ENCODE measurements at regions not wholly inside any gene's neighbourhood (a gene's known extent, or its start where the extent isn't known, plus 50 kb on each side); places are given as distances from the start of the nearest gene placed in this dataset.

GRCh38 chr13:111980146-111980929, 86.6 kb upstream of the SOX1 start:
- TF ChIP-seq, protein P1, sequence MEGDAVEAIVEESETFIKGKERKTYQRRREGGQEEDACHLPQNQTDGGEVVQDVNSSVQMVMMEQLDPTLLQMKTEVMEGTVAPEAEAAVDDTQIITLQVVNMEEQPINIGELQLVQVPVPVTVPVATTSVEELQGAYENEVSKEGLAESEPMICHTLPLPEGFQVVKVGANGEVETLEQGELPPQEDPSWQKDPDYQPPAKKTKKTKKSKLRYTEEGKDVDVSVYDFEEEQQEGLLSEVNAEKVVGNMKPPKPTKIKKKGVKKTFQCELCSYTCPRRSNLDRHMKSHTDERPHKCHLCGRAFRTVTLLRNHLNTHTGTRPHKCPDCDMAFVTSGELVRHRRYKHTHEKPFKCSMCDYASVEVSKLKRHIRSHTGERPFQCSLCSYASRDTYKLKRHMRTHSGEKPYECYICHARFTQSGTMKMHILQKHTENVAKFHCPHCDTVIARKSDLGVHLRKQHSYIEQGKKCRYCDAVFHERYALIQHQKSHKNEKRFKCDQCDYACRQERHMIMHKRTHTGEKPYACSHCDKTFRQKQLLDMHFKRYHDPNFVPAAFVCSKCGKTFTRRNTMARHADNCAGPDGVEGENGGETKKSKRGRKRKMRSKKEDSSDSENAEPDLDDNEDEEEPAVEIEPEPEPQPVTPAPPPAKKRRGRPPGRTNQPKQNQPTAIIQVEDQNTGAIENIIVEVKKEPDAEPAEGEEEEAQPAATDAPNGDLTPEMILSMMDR (IDR thresholded peaks at IDR 0.05), result no peak
- no peak for TF ChIP-seq EZH2 (IDR thresholded peaks at IDR 0.05; ENCODE audit: borderline replicate concordance, insufficient read depth, low read depth, low read length, poor library complexity, severe bottlenecking)

All from B cell (primary cell).